ENCODE measurements at regions not wholly inside any gene's neighbourhood (a gene's known extent, or its start where the extent isn't known, plus 50 kb on each side); places are given as distances from the start of the nearest gene placed in this dataset.

GRCh38 chr3:23650371-23651140 is 155.2 kb upstream of the UBE2E1 start:
- H3K27me3 ChIP-seq (ENCODE audit: insufficient read depth, low read depth, low read length), result no peaks in the 10 kb centered on the region
- H3K4me3 ChIP-seq (ENCODE audit: low read length), result no peak overlapping the region
- H2AFZ ChIP-seq (ENCODE audit: low read depth, low read length), result no peak overlapping the region
- H3K27ac ChIP-seq (ENCODE audit: low read length), result no peak overlapping the region
- no peak overlapping the region for H3K9ac ChIP-seq (ENCODE audit: low read length)
- H3K79me2 ChIP-seq (replicated peaks; ENCODE audit: insufficient read depth, low read length), result no peaks in the 10 kb centered on the region
- H3K9me3 ChIP-seq (ENCODE audit: low read length), result no peaks in the 10 kb centered on the region
- no peaks in the 10 kb centered on the region for H4K20me1 ChIP-seq (ENCODE audit: insufficient read depth)
- no peak for TF ChIP-seq SMC3 (conservative IDR thresholded peaks at IDR 0.05; ENCODE audit: poor library complexity)
- TF ChIP-seq CTCF (IDR thresholded peaks at IDR 0.05; ENCODE audit: poor library complexity, severe bottlenecking), result no peak
- TF ChIP-seq, protein P1, sequence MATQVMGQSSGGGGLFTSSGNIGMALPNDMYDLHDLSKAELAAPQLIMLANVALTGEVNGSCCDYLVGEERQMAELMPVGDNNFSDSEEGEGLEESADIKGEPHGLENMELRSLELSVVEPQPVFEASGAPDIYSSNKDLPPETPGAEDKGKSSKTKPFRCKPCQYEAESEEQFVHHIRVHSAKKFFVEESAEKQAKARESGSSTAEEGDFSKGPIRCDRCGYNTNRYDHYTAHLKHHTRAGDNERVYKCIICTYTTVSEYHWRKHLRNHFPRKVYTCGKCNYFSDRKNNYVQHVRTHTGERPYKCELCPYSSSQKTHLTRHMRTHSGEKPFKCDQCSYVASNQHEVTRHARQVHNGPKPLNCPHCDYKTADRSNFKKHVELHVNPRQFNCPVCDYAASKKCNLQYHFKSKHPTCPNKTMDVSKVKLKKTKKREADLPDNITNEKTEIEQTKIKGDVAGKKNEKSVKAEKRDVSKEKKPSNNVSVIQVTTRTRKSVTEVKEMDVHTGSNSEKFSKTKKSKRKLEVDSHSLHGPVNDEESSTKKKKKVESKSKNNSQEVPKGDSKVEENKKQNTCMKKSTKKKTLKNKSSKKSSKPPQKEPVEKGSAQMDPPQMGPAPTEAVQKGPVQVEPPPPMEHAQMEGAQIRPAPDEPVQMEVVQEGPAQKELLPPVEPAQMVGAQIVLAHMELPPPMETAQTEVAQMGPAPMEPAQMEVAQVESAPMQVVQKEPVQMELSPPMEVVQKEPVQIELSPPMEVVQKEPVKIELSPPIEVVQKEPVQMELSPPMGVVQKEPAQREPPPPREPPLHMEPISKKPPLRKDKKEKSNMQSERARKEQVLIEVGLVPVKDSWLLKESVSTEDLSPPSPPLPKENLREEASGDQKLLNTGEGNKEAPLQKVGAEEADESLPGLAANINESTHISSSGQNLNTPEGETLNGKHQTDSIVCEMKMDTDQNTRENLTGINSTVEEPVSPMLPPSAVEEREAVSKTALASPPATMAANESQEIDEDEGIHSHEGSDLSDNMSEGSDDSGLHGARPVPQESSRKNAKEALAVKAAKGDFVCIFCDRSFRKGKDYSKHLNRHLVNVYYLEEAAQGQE (IDR thresholded peaks at IDR 0.05; ENCODE audit: borderline replicate concordance), result no peak
- no peak for TF ChIP-seq TAF1 (IDR thresholded peaks at IDR 0.05; ENCODE audit: low read depth)
- TF ChIP-seq EZH2 (IDR thresholded peaks at IDR 0.05; ENCODE audit: borderline replicate concordance, insufficient read depth, low read length, poor library complexity, severe bottlenecking), result no peak
- no peak for TF ChIP-seq POLR2AphosphoS5 (IDR thresholded peaks at IDR 0.05)
- TF ChIP-seq MXI1 (conservative IDR thresholded peaks at IDR 0.05; ENCODE audit: poor library complexity, severe bottlenecking), result no peak
- TF ChIP-seq RAD21 (conservative IDR thresholded peaks at IDR 0.05), result no peak
- TF ChIP-seq EP300 (conservative IDR thresholded peaks at IDR 0.05; ENCODE audit: poor library complexity, severe bottlenecking), result no peak
- no peaks in the 10 kb centered on the region for H3F3A ChIP-seq (ENCODE audit: insufficient read depth, low read length, poor library complexity, severe bottlenecking)
- H3K4me2 ChIP-seq (ENCODE audit: low read length), result no peak overlapping the region
- H3K9me2 ChIP-seq (ENCODE audit: insufficient read depth, low read length), result no peaks in the 10 kb centered on the region
- H3K36me3 ChIP-seq (ENCODE audit: insufficient read depth, low read length), result no peaks in the 10 kb centered on the region

- TF ChIP-seq MXI1 (conservative IDR thresholded peaks at IDR 0.05; ENCODE audit: poor library complexity, severe bottlenecking) (no peak), EZH2 (IDR thresholded peaks at IDR 0.05; ENCODE audit: borderline replicate concordance, insufficient read depth, low read length, poor library complexity, severe bottlenecking) (no peak), RAD21 (conservative IDR thresholded peaks at IDR 0.05) (no peak), EP300 (conservative IDR thresholded peaks at IDR 0.05; ENCODE audit: poor library complexity, severe bottlenecking) (no peak)
- TF ChIP-seq, protein P1 (IDR thresholded peaks at IDR 0.05; ENCODE audit: borderline replicate concordance), result no peak
- H3K9ac ChIP-seq (ENCODE audit: low read length), result no peak overlapping the region
- H3K27me3 ChIP-seq (ENCODE audit: insufficient read depth, low read depth, low read length), result no peaks in the 10 kb centered on the region
- no peak overlapping the region for H3K4me3 ChIP-seq (ENCODE audit: low read length)
- H4K20me1 ChIP-seq (ENCODE audit: insufficient read depth), result no peaks in the 10 kb centered on the region
- no peaks in the 10 kb centered on the region for H3K79me2 ChIP-seq (replicated peaks; ENCODE audit: insufficient read depth, low read length)
- H3F3A ChIP-seq (ENCODE audit: insufficient read depth, low read length, poor library complexity, severe bottlenecking), result no peaks in the 10 kb centered on the region
- H3K9me3 ChIP-seq (ENCODE audit: low read length), result no peaks in the 10 kb centered on the region
- no peak overlapping the region for H2AFZ ChIP-seq (ENCODE audit: low read depth, low read length)
- no peaks in the 10 kb centered on the region for H3K9me2 ChIP-seq (ENCODE audit: insufficient read depth, low read length)
- no peak overlapping the region for H3K27ac ChIP-seq (ENCODE audit: low read length)
- no peak overlapping the region for H3K4me2 ChIP-seq (ENCODE audit: low read length)
- H3K36me3 ChIP-seq (ENCODE audit: insufficient read depth, low read length), result no peaks in the 10 kb centered on the region
These were observed 151.9 kb upstream of the UBE2E1 start for GRCh38 chr3:23653647-23654525.

Measured in neural cell (in vitro differentiated cells).